A549 (cell line): ENCODE measurements at regions not wholly inside any gene's neighbourhood (a gene's known extent, or its start where the extent isn't known, plus 50 kb on each side); places are given as distances from the start of the nearest gene placed in this dataset.

Experiments used
- ATAC-seq, 2 experiments: fragments of 200-7000 bp in 1 of 2; fragments of >200 bp in 1 of 2; cut with Nextera tagmentation in 1 of 2; cut with Tn5 transposase in 1 of 2; 3 replicates each; pipeline versions ENCODE4 v1.8.0 to v1.9.1; 2018 to 2020; ENCODE audit warnings: mild to moderate bottlenecking in 1 of 2, moderate library complexity in 1 of 2
- CTCF ChIA-PET: fragments of 300-600 bp; sonication (Branson Sonifier 250); formaldehyde crosslinking; extraction: SDS; loops from one replicate; lab custom pipeline; 2021; ENCODE audit warnings: antibody characterized with exemption, inconsistent platforms; lab: Yijun Ruan, JAX
- POLR2A ChIA-PET: fragments of 350-600 bp; formaldehyde crosslinking; extraction: SDS; loops from one replicate; lab custom pipeline; 2021; ENCODE audit warnings: antibody characterized with exemption, inconsistent platforms; lab: Yijun Ruan, JAX
- DNase-seq, 2 experiments: peaks; one replicate each; pipeline versions ENCODE4 v3.0.0 to v3.0.0-alpha.2; 2011 to 2016; ENCODE audit warnings: low read depth in 1 of 2, low spot score in 1 of 2
- FAIRE-seq: peaks from 2 replicates; lab custom pipeline; 2011; peaks lifted over from hg19 to GRCh38; lab: Jason Lieb, UNC
- H3K27ac ChIP-seq, 2 experiments: fragments of >200 bp; sonication (Bioruptor Twin); formaldehyde crosslinking; 3 replicates each; pipeline ENCODE4 v1.5.1; 2016 to 2017
- H3K4me1 ChIP-seq: fragments of >200 bp; sonication (Bioruptor Twin); formaldehyde crosslinking; 3 replicates; pipeline ENCODE4 v1.6.1; 2016
- H3K4me2 ChIP-seq: fragments of >200 bp; sonication (Bioruptor Twin); formaldehyde crosslinking; 3 replicates; pipeline ENCODE4 v1.6.1; 2016
- H3K4me3 ChIP-seq: fragments of >200 bp; sonication (Bioruptor Twin); formaldehyde crosslinking; 3 replicates; pipeline ENCODE4 v1.5.1; 2016
- H3K9me3 ChIP-seq: fragments of >200 bp; sonication (Bioruptor Twin); formaldehyde crosslinking; 3 replicates; pipeline ENCODE4 v1.6.1; 2016
- CBX2 ChIP-seq: fragments of 200-600 bp; sonication (generic); IDR thresholded peaks from 2 replicates; pipeline ENCODE4 v1.6.1; 2016; ENCODE audit warnings: low read depth, mild to moderate bottlenecking, borderline replicate concordance
- CEBPB ChIP-seq, 2 experiments: fragments of >200 bp in 1 of 2; sonication (Bioruptor Twin) in 1 of 2; formaldehyde crosslinking in 1 of 2; IDR thresholded peaks; 2 replicates each; pipeline ENCODE4 v1.6.1; 2012 to 2016
- CHD2 ChIP-seq: fragments of 150-350 bp; IDR thresholded peaks from 2 replicates; pipeline ENCODE4 v1.6.1; 2014; ENCODE audit warnings: low read length; ENCODE audit not compliant: partially characterized antibody
- E2F6 ChIP-seq: IDR thresholded peaks from 2 replicates; pipeline ENCODE4 v1.6.1; 2012; ENCODE audit warnings: low read depth, borderline replicate concordance
- EHF ChIP-seq: fragments of 250-450 bp; sonication (Bioruptor Pico); IDR thresholded peaks from 2 replicates; pipeline ENCODE4 v1.5.0; 2020; ENCODE audit warnings: mild to moderate bottlenecking
- EHMT2 ChIP-seq: fragments of 200-600 bp; sonication (generic); IDR thresholded peaks from 2 replicates; pipeline ENCODE4 v1.6.1; 2016; ENCODE audit warnings: antibody characterized with exemption, low read depth, mild to moderate bottlenecking, moderate library complexity
- EP300 ChIP-seq, 2 experiments: fragments of >200 bp; sonication (Bioruptor Twin); formaldehyde crosslinking; IDR thresholded peaks; 2 replicates in 1 of 2; 3 replicates in 1 of 2; pipeline ENCODE4 v1.6.1; 2016 to 2017
- ESRRA ChIP-seq: fragments of 150-350 bp; IDR thresholded peaks from 2 replicates; pipeline ENCODE4 v1.6.1; 2014; ENCODE audit warnings: mild to moderate bottlenecking, low read length, borderline replicate concordance
- FOSL2 ChIP-seq, 2 experiments: fragments of 450-650 bp in 1 of 2; fragments of >200 bp in 1 of 2; sonication (Bioruptor Twin) in 1 of 2; formaldehyde crosslinking; IDR thresholded peaks; 2 replicates each; pipeline versions ENCODE4 v1.5.0 to v1.6.1; 2016 to 2020; ENCODE audit warnings: mild to moderate bottlenecking in 1 of 2, moderate library complexity in 1 of 2
- GATA3 ChIP-seq: IDR thresholded peaks from 2 replicates; pipeline ENCODE4 v1.6.1; 2012; ENCODE audit warnings: borderline replicate concordance
- HES2 ChIP-seq: fragments of >200 bp; sonication (Bioruptor Twin); formaldehyde crosslinking; IDR thresholded peaks from 2 replicates; pipeline ENCODE4 v1.6.1; 2016
- HEYL ChIP-seq: fragments of 250-450 bp; sonication (Bioruptor Pico); IDR thresholded peaks from 2 replicates; pipeline ENCODE4 v1.8.0; 2021; ENCODE audit warnings: mild to moderate bottlenecking, moderate library complexity
- HMGXB4 ChIP-seq: fragments of 250-450 bp; sonication (Bioruptor Pico); IDR thresholded peaks from 2 replicates; pipeline ENCODE4 v1.5.0; 2021; ENCODE audit warnings: mild to moderate bottlenecking, moderate library complexity, borderline replicate concordance
- HOXB5 ChIP-seq: fragments of 250-450 bp; sonication (Bioruptor Pico); IDR thresholded peaks from 2 replicates; pipeline ENCODE4 v1.5.0; 2020; ENCODE audit warnings: mild to moderate bottlenecking, moderate library complexity
- JUNB ChIP-seq: fragments of >200 bp; sonication (Bioruptor Twin); formaldehyde crosslinking; IDR thresholded peaks from 2 replicates; pipeline ENCODE4 v1.6.1; 2016
- KDM1A ChIP-seq: fragments of 200-600 bp; sonication (generic); IDR thresholded peaks from 2 replicates; pipeline ENCODE4 v1.6.1; 2016; ENCODE audit warnings: low read depth, mild to moderate bottlenecking
- MAFK ChIP-seq: fragments of 450-650 bp; IDR thresholded peaks from 2 replicates; pipeline ENCODE4 v1.6.1; 2014; ENCODE audit not compliant: partially characterized antibody
- MAX ChIP-seq: IDR thresholded peaks from 2 replicates; pipeline ENCODE4 v1.6.1; 2012
- MAZ ChIP-seq: fragments of 150-350 bp; IDR thresholded peaks from 2 replicates; pipeline ENCODE4 v1.6.1; 2014; ENCODE audit warnings: antibody characterized with exemption, low read depth, low read length, borderline replicate concordance
- NR3C1 ChIP-seq: fragments of >200 bp; sonication (Bioruptor Twin); formaldehyde crosslinking; IDR thresholded peaks from 3 replicates; pipeline ENCODE4 v1.6.1; 2017
- PHF8 ChIP-seq: fragments of 200-600 bp; sonication (generic); IDR thresholded peaks from 2 replicates; pipeline ENCODE4 v1.6.1; 2016; ENCODE audit warnings: low read depth, mild to moderate bottlenecking, antibody characterized with exemption, moderate library complexity, borderline replicate concordance
- POLR2A ChIP-seq: IDR thresholded peaks from 2 replicates; pipeline ENCODE4 v1.6.1; 2012; ENCODE audit warnings: mild to moderate bottlenecking, low read length
- POLR2AphosphoS2 ChIP-seq: conservative IDR thresholded peaks from 2 replicates; pipeline ENCODE4 v1.6.1; 2012; ENCODE audit warnings: low read length, improper control_type of control experiment, inconsistent platforms
- RCOR1 ChIP-seq: fragments of 150-350 bp; IDR thresholded peaks from 2 replicates; pipeline ENCODE4 v1.6.1; 2014; ENCODE audit warnings: antibody characterized with exemption, low read length, low read depth
- REST ChIP-seq: fragments of 200-600 bp; sonication (generic); IDR thresholded peaks from 2 replicates; pipeline ENCODE4 v1.6.1; 2016; ENCODE audit warnings: antibody characterized with exemption, mild to moderate bottlenecking, moderate library complexity
- SMC3 ChIP-seq: fragments of >200 bp; sonication (Bioruptor Twin); formaldehyde crosslinking; IDR thresholded peaks from 3 replicates; pipeline ENCODE4 v1.6.1; 2018; ENCODE audit warnings: inconsistent platforms
- SREBF2 ChIP-seq: fragments of 450-650 bp; IDR thresholded peaks from 2 replicates; pipeline ENCODE4 v1.6.1; 2014; ENCODE audit warnings: mild to moderate bottlenecking, moderate library complexity
- TFCP2L1 ChIP-seq: fragments of 250-450 bp; sonication (Bioruptor Pico); IDR thresholded peaks from 2 replicates; pipeline ENCODE4 v1.5.0; 2021; ENCODE audit warnings: mild to moderate bottlenecking
- ZFP36 ChIP-seq: fragments of 450-650 bp; IDR thresholded peaks from 2 replicates; pipeline ENCODE4 v1.6.1; 2014; ENCODE audit warnings: borderline replicate concordance; ENCODE audit not compliant: partially characterized antibody
- WGBS: methylation state at CpG from one replicate; pipeline ENCODE4 v1.1.6; 2017; ENCODE audit errors: missing lambda C conversion rate; 5-methylcytosine and 5-hydroxymethylcytosine counted together

- TF ChIP-seq REST: no peak
- TF ChIP-seq POLR2AphosphoS2: no peak
- TF ChIP-seq ZFP36: no peak
- no peak for TF ChIP-seq MAX
- TF ChIP-seq EHMT2: no peak
- TF ChIP-seq HEYL: no peak
- TF ChIP-seq MAZ: no peak
- no peak for TF ChIP-seq CHD2
- no peak for TF ChIP-seq MAFK
Observed at GRCh38 chr7:153006911-153007310, 247.4 kb downstream of the ACTR3B start (continued).

- no peak for TF ChIP-seq GATA3
- TF ChIP-seq E2F6: no peak
- TF ChIP-seq TFCP2L1 (CRISPR knock-in tag): no peak
- no peak for TF ChIP-seq ESRRA
- TF ChIP-seq CBX2: no peak
- no peak for TF ChIP-seq SMC3
- TF ChIP-seq HMGXB4 (CRISPR knock-in tag): no peak
- no peak for TF ChIP-seq EHMT2
- no peak for TF ChIP-seq HES2
- no peak for TF ChIP-seq EHF (CRISPR knock-in tag)
- no peak for TF ChIP-seq FOSL2 (IDR thresholded peaks at IDR 0.05)
- TF ChIP-seq FOSL2 (CRISPR knock-in tag; IDR thresholded peaks at IDR 0.05): no peak
- TF ChIP-seq POLR2AphosphoS2: no peak
- TF ChIP-seq HOXB5: no peak
- FAIRE-seq: no peak
- WGBS: 36% methylated on average over 9 of the region's 10 CpGs
- H3K4me2 ChIP-seq: no peak overlapping the region
- DNase-seq: no peak
- POLR2A ChIA-PET: no interaction called here
- no peak overlapping the region for H3K4me3 ChIP-seq
- no peaks in the 10 kb centered on the region for H3K9me3 ChIP-seq
- no peak for ATAC-seq
- CTCF ChIA-PET: no interaction called here
- no peak overlapping the region for H3K27ac ChIP-seq
- no peaks in the 10 kb centered on the region for H3K4me1 ChIP-seq
Observed at GRCh38 chr7:153010416-153010815, 250.9 kb downstream of the ACTR3B start.

- Histone ChIP-seq H3K4me1 (no peaks in the 10 kb centered on the region), H3K4me2 (no peak overlapping the region), H3K27ac (no peak overlapping the region), H3K9me3 (no peaks in the 10 kb centered on the region), H3K4me3 (no peak overlapping the region)
- POLR2A ChIA-PET: no interaction called here
- DNase-seq (no peak), ATAC-seq (no peak), FAIRE-seq (no peak)
- CTCF ChIA-PET: interaction anchor here (1.3 kb wide), 1 partner anchor 11 kb away, joined by 3 read pairs; no protein-coding TSS in a partner anchor
- TF ChIP-seq ZFP36 (no peak), NR3C1 (no peak), RCOR1 (no peak), SREBF2 (no peak), HES2 (no peak), JUNB (no peak), MAZ (no peak), POLR2A (no peak), HOXB5 (no peak), EP300 (IDR thresholded peaks at IDR 0.05) (no peak), CEBPB (IDR thresholded peaks at IDR 0.05) (no peak), PHF8 (no peak), KDM1A (no peak)
- WGBS: 32% methylated on average over 4 of the region's 4 CpGs
Observed at GRCh38 chr7:153012203-153012602, 252.7 kb downstream of the ACTR3B start.
